ENCODE measurements at regions not wholly inside any gene's neighbourhood (a gene's known extent, or its start where the extent isn't known, plus 50 kb on each side); places are given as distances from the start of the nearest gene placed in this dataset.

- Mint-ChIP-seq H3K9me3 (ENCODE audit: unreplicated experiment) (peaks cover 5% of the 10 kb centered on the region), H3K27ac (ENCODE audit: unreplicated experiment) (no peak overlapping the region), H3K4me1 (ENCODE audit: low read depth, unreplicated experiment) (no peaks in the 10 kb centered on the region), H3K4me3 (ENCODE audit: unreplicated experiment) (no peak overlapping the region), H3K36me3 (ENCODE audit: unreplicated experiment) (peaks cover 6% of the 10 kb centered on the region), H3K27me3 (ENCODE audit: unreplicated experiment) (no peaks in the 10 kb centered on the region)
- DNase-seq = no peak
- no peak for TF ChIP-seq CTCF (IDR thresholded peaks at IDR 0.05; ENCODE audit: partially characterized antibody, unreplicated experiment)
These were observed 184.9 kb downstream of the BAMBI start for GRCh38 chr10:28862219-28862618.

- H3K9me3 Mint-ChIP-seq (ENCODE audit: unreplicated experiment) = no peaks in the 10 kb centered on the region
- no peaks in the 10 kb centered on the region for H3K4me1 Mint-ChIP-seq (ENCODE audit: low read depth, unreplicated experiment)
- H3K36me3 Mint-ChIP-seq (ENCODE audit: unreplicated experiment) = no peaks in the 10 kb centered on the region
- H3K27ac Mint-ChIP-seq (ENCODE audit: unreplicated experiment) = no peak overlapping the region
- no peak for DNase-seq
- no peak overlapping the region for H3K4me3 Mint-ChIP-seq (ENCODE audit: unreplicated experiment)
- no peak for TF ChIP-seq CTCF (IDR thresholded peaks at IDR 0.05; ENCODE audit: partially characterized antibody, unreplicated experiment)
- H3K27me3 Mint-ChIP-seq (ENCODE audit: unreplicated experiment) = no peaks in the 10 kb centered on the region
These were observed 192.4 kb downstream of the BAMBI start for GRCh38 chr10:28869606-28870201.

GRCh38 chr10:28871665-28872064 lies 194.3 kb downstream of the BAMBI start:
- no peak overlapping the region for H3K4me3 Mint-ChIP-seq (ENCODE audit: unreplicated experiment)
- H3K4me1 Mint-ChIP-seq (ENCODE audit: low read depth, unreplicated experiment) = no peaks in the 10 kb centered on the region
- H3K27me3 Mint-ChIP-seq (ENCODE audit: unreplicated experiment) = no peaks in the 10 kb centered on the region
- H3K27ac Mint-ChIP-seq (ENCODE audit: unreplicated experiment) = no peak overlapping the region
- DNase-seq = no peak
- no peaks in the 10 kb centered on the region for H3K9me3 Mint-ChIP-seq (ENCODE audit: unreplicated experiment)
- no peak for TF ChIP-seq CTCF (IDR thresholded peaks at IDR 0.05; ENCODE audit: partially characterized antibody, unreplicated experiment)
- H3K36me3 Mint-ChIP-seq (ENCODE audit: unreplicated experiment) = no peaks in the 10 kb centered on the region

- no peaks in the 10 kb centered on the region for H3K27me3 Mint-ChIP-seq (ENCODE audit: unreplicated experiment)
- no peak overlapping the region for H3K27ac Mint-ChIP-seq (ENCODE audit: unreplicated experiment)
- no peak overlapping the region for H3K4me3 Mint-ChIP-seq (ENCODE audit: unreplicated experiment)
- no peaks in the 10 kb centered on the region for H3K9me3 Mint-ChIP-seq (ENCODE audit: unreplicated experiment)
- no peak for DNase-seq
- TF ChIP-seq CTCF (IDR thresholded peaks at IDR 0.05; ENCODE audit: partially characterized antibody, unreplicated experiment) = no peak
- no peaks in the 10 kb centered on the region for H3K4me1 Mint-ChIP-seq (ENCODE audit: low read depth, unreplicated experiment)
- no peaks in the 10 kb centered on the region for H3K36me3 Mint-ChIP-seq (ENCODE audit: unreplicated experiment)
These were observed 195.4 kb downstream of the BAMBI start for GRCh38 chr10:28872587-28873165.

- no peak for DNase-seq
- Mint-ChIP-seq H3K9me3 (ENCODE audit: unreplicated experiment) (no peaks in the 10 kb centered on the region), H3K27me3 (ENCODE audit: unreplicated experiment) (no peaks in the 10 kb centered on the region), H3K36me3 (ENCODE audit: unreplicated experiment) (no peaks in the 10 kb centered on the region), H3K4me1 (ENCODE audit: low read depth, unreplicated experiment) (no peaks in the 10 kb centered on the region), H3K4me3 (ENCODE audit: unreplicated experiment) (no peak overlapping the region), H3K27ac (ENCODE audit: unreplicated experiment) (no peak overlapping the region)
- TF ChIP-seq CTCF (IDR thresholded peaks at IDR 0.05; ENCODE audit: partially characterized antibody, unreplicated experiment) = no peak
These were observed 196.2 kb downstream of the BAMBI start for GRCh38 chr10:28873540-28873939.
